Endothelial cell (in vitro differentiated cells): ENCODE measurements at regions not wholly inside any gene's neighbourhood (a gene's known extent, or its start where the extent isn't known, plus 50 kb on each side); places are given as distances from the start of the nearest gene placed in this dataset.

Experiments used
- DNase-seq: peaks from one replicate; pipeline ENCODE4 v3.0.0; 2021; ENCODE audit warnings: low spot score
- H3K27ac Mint-ChIP-seq: one replicate; pipeline ENCODE4 v1.8.0; 2021; ENCODE audit warnings: mixed read lengths, inconsistent platforms; ENCODE audit not compliant: unreplicated experiment
- H3K27me3 Mint-ChIP-seq: one replicate; pipeline ENCODE4 v1.8.0; 2021; ENCODE audit warnings: mild to moderate bottlenecking, moderate library complexity, mixed read lengths, inconsistent platforms; ENCODE audit not compliant: unreplicated experiment
- H3K36me3 Mint-ChIP-seq: one replicate; pipeline ENCODE4 v1.8.0; 2021; ENCODE audit warnings: mild to moderate bottlenecking, low read depth, mixed read lengths, inconsistent platforms; ENCODE audit not compliant: unreplicated experiment
- H3K4me1 Mint-ChIP-seq: one replicate; pipeline ENCODE4 v1.8.0; 2021; ENCODE audit warnings: mild to moderate bottlenecking, mixed read lengths, inconsistent platforms; ENCODE audit not compliant: unreplicated experiment
- H3K4me3 Mint-ChIP-seq: one replicate; pipeline ENCODE4 v1.8.0; 2021; ENCODE audit warnings: mild to moderate bottlenecking, mixed read lengths, inconsistent platforms; ENCODE audit not compliant: unreplicated experiment
- H3K9me3 Mint-ChIP-seq: one replicate; pipeline ENCODE4 v1.8.0; 2021; ENCODE audit warnings: mixed read lengths, inconsistent platforms; ENCODE audit not compliant: unreplicated experiment
- TF ChIP-seq, protein P1 (sequence below): fragments of 200-600 bp; sonication (generic); IDR thresholded peaks from one replicate; pipeline ENCODE4 v1.5.0; 2021; ENCODE audit warnings: antibody characterized with exemption; ENCODE audit not compliant: unreplicated experiment

DNA sequence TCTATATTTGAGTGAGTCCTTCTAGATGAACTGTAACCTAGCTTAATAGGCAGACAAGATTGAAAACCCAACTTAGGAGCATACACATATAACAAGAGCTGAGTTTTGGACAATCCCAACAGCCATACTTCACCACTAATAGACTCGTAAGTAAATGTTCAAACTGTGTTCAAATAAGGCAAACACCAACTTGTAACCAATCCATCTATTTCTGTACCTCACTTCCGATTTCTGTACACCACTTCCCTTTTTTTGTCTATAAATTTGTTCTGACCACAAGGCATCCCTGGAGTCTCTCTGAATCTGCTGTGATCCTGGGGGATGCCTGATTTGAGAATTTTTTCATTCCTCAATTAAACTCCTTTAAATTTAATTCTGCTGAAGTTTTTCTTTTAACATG lies 1149.1 kb upstream of the NRXN1 start:
- no peak overlapping the region for H3K27ac Mint-ChIP-seq

DNA sequence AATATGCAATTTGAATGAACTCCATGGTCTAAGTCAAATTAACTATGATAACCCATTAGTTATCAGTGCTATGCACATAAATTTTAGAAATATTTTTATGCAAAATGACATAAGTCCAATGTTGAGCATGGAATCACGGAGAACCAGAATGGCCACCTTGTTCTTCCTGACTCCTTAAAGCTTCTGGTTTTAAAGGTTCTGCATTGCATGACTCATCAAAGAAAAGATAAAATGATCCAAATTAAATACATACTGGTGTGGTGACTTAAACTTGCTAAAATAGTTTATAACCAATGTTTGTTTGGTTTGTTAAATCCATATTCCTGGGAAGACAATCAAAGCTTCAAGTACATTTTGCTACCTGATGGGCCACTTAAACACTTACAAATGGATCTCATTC lies 1146.9 kb upstream of the NRXN1 start:
- no peaks in the 10 kb centered on the region for H3K36me3 Mint-ChIP-seq
- no peaks in the 10 kb centered on the region for H3K4me1 Mint-ChIP-seq
- TF ChIP-seq, protein P1, sequence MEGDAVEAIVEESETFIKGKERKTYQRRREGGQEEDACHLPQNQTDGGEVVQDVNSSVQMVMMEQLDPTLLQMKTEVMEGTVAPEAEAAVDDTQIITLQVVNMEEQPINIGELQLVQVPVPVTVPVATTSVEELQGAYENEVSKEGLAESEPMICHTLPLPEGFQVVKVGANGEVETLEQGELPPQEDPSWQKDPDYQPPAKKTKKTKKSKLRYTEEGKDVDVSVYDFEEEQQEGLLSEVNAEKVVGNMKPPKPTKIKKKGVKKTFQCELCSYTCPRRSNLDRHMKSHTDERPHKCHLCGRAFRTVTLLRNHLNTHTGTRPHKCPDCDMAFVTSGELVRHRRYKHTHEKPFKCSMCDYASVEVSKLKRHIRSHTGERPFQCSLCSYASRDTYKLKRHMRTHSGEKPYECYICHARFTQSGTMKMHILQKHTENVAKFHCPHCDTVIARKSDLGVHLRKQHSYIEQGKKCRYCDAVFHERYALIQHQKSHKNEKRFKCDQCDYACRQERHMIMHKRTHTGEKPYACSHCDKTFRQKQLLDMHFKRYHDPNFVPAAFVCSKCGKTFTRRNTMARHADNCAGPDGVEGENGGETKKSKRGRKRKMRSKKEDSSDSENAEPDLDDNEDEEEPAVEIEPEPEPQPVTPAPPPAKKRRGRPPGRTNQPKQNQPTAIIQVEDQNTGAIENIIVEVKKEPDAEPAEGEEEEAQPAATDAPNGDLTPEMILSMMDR, result no peak
- no peak overlapping the region for H3K27ac Mint-ChIP-seq
- DNase-seq, result no peak
- H3K27me3 Mint-ChIP-seq, result no peaks in the 10 kb centered on the region
- H3K4me3 Mint-ChIP-seq, result no peak overlapping the region
- H3K9me3 Mint-ChIP-seq, result no peaks in the 10 kb centered on the region

More for the DNA sequence above, 1149.1 kb upstream of the NRXN1 start:
- Mint-ChIP-seq H3K36me3 (no peaks in the 10 kb centered on the region), H3K4me3 (no peak overlapping the region), H3K9me3 (no peaks in the 10 kb centered on the region), H3K27me3 (no peaks in the 10 kb centered on the region), H3K4me1 (no peaks in the 10 kb centered on the region)
- TF ChIP-seq, protein P1, result no peak
- DNase-seq, result no peak

DNA sequence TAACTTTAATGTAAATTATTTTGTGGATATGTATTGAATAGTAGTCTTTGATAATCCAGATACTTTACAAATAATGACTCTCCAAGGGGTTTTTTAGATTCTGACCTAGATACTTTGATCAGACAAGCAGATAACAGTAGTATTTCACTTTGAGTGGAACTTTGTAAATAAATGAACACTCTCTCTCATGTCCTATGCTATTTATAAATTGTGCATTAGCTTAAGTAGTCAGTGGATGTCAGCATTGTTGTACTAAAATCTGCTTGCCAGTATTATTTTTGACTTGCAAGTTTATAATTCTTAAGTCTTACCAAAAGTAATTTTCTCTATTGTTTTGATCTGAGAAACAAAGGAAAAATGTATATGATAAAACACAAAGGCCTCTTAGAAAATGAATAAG lies 1113.1 kb upstream of the NRXN1 start:
- H3K27ac Mint-ChIP-seq, result no peak overlapping the region
- H3K9me3 Mint-ChIP-seq, result no peaks in the 10 kb centered on the region
- no peak overlapping the region for H3K4me3 Mint-ChIP-seq
- TF ChIP-seq, protein P1, result no peak
- no peaks in the 10 kb centered on the region for H3K4me1 Mint-ChIP-seq
- H3K36me3 Mint-ChIP-seq, result no peaks in the 10 kb centered on the region
- no peaks in the 10 kb centered on the region for H3K27me3 Mint-ChIP-seq
- no peak for DNase-seq

DNA sequence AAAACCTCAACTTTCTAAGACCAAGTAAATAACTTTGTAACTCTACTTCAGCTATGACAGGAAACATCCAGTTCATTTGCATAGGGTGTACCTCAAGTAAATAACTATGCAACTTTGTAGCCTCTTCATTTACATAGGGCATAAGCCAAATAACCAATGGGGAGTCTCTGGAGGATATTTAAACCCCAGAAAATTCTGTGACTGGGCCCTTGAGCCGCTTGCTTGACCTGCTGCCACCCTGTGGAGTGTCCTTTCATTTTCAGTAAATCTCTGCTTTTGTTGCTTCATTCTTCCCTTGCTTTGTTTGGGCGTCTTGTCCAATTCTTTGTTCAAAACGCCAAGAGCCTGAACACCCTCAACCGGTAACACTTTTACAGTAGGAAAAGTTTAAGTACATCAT lies 1112.7 kb upstream of the NRXN1 start:
- no peaks in the 10 kb centered on the region for H3K4me1 Mint-ChIP-seq
- DNase-seq, result no peak
- TF ChIP-seq, protein P1, result no peak
- no peaks in the 10 kb centered on the region for H3K9me3 Mint-ChIP-seq
- no peak overlapping the region for H3K4me3 Mint-ChIP-seq
- no peak overlapping the region for H3K27ac Mint-ChIP-seq
- no peaks in the 10 kb centered on the region for H3K27me3 Mint-ChIP-seq
- no peaks in the 10 kb centered on the region for H3K36me3 Mint-ChIP-seq

DNA sequence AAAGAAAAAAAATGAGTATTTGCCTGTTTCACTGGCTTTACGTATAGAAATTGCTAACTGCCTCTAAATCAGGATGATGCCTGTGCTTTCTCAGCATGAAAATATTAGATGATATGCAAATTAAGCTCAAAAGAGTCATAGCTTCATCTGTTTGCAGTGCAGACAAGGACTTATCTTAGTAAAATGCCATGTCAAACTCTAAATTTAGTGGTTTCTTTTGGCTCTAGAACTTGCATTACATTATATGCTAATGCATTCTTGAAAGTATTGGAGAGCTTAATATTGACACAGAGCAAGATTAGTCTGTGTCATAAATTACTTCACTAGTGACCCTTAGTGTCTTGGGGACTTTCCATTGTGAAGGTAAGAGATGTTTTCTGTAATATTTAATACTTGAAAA lies 1109.1 kb upstream of the NRXN1 start:
- Mint-ChIP-seq H3K4me1 (no peaks in the 10 kb centered on the region), H3K36me3 (no peaks in the 10 kb centered on the region), H3K4me3 (no peak overlapping the region), H3K27ac (no peak overlapping the region), H3K27me3 (no peaks in the 10 kb centered on the region), H3K9me3 (no peaks in the 10 kb centered on the region)
- TF ChIP-seq, protein P1, result no peak
- no peak for DNase-seq
